Sigmoid colon (tissue), 4 donors: ENCODE measurements at regions not wholly inside any gene's neighbourhood (a gene's known extent, or its start where the extent isn't known, plus 50 kb on each side); places are given as distances from the start of the nearest gene placed in this dataset.

ENCODE experiments used
- EP300 ChIP-seq, 4 donors: sonication (generic); formaldehyde crosslinking; IDR thresholded peaks; one replicate each; pipeline ENCODE4 v1.6.1; 2017; ENCODE audit warnings: antibody characterized with exemption in 4 of 4
- POLR2A ChIP-seq, 2 donors: fragments of 450-650 bp; IDR thresholded peaks; one replicate each; pipeline ENCODE4 v1.6.1; 2016; ENCODE audit warnings: antibody characterized with exemption in 2 of 2, mild to moderate bottlenecking in 2 of 2, moderate library complexity in 2 of 2
- POLR2AphosphoS5 ChIP-seq, 4 donors: sonication (generic); formaldehyde crosslinking; IDR thresholded peaks; one replicate each; pipeline ENCODE4 v1.6.1; 2017; ENCODE audit warnings: antibody characterized with exemption in 4 of 4
- TF ChIP-seq, protein P1 (sequence below), 4 experiments: fragments of 450-650 bp in 3 of 4; fragments of 200-600 bp in 1 of 4; IDR thresholded peaks; one replicate each; pipeline ENCODE4 v1.5.1; 2016 to 2019; ENCODE audit warnings: antibody characterized with exemption in 4 of 4, mild to moderate bottlenecking in 3 of 4, moderate library complexity in 2 of 4

DNA sequence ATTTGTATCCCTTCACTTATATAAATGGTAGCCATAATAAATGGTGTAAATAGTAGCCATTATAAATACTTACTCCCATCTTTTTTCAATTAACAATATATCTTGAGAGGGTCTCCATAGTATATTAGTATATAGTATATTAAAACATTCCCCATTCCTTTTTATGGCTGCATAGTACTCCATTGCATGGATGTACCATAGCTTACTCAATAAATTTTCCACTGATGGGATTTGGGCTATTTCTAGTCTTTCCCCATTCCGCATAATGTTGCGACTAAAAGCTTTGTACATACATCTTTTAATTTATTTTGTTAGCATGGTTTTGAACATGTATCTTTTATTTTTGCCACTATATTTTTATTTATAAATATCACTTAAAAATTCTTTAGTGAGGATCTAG is 366.3 kb downstream of the IL20RB start:
- no peak for TF ChIP-seq POLR2AphosphoS5 (IDR thresholded peaks at IDR 0.05)
- no peak for TF ChIP-seq EP300 (IDR thresholded peaks at IDR 0.05)
- TF ChIP-seq, protein P1, sequence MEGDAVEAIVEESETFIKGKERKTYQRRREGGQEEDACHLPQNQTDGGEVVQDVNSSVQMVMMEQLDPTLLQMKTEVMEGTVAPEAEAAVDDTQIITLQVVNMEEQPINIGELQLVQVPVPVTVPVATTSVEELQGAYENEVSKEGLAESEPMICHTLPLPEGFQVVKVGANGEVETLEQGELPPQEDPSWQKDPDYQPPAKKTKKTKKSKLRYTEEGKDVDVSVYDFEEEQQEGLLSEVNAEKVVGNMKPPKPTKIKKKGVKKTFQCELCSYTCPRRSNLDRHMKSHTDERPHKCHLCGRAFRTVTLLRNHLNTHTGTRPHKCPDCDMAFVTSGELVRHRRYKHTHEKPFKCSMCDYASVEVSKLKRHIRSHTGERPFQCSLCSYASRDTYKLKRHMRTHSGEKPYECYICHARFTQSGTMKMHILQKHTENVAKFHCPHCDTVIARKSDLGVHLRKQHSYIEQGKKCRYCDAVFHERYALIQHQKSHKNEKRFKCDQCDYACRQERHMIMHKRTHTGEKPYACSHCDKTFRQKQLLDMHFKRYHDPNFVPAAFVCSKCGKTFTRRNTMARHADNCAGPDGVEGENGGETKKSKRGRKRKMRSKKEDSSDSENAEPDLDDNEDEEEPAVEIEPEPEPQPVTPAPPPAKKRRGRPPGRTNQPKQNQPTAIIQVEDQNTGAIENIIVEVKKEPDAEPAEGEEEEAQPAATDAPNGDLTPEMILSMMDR (IDR thresholded peaks at IDR 0.05): no peak
- TF ChIP-seq POLR2A (IDR thresholded peaks at IDR 0.05): no peak
